Keratinocyte (primary cell): ENCODE measurements at regions not wholly inside any gene's neighbourhood (a gene's known extent, or its start where the extent isn't known, plus 50 kb on each side); places are given as distances from the start of the nearest gene placed in this dataset.

ENCODE experiments used
- DNase-seq: peaks from one replicate; pipeline ENCODE4 v3.0.0-alpha.2; 2011; ENCODE audit warnings: low read depth, missing footprints, low spot score
- FAIRE-seq: peaks from 2 replicates; lab custom pipeline; 2011; peaks lifted over from hg19 to GRCh38; lab: Jason Lieb, UNC
- H2AFZ ChIP-seq: 2 replicates; pipeline ENCODE4 v1.6.0; 2012; ENCODE audit warnings: low read length, control low read depth, inconsistent platforms; ENCODE audit not compliant: control insufficient read depth
- H3K27ac ChIP-seq: 2 replicates; pipeline ENCODE4 v1.5.1; 2011; ENCODE audit warnings: low read length; ENCODE audit not compliant: control insufficient read depth, insufficient read depth
- H3K27me3 ChIP-seq: 3 replicates; pipeline ENCODE4 v1.6.0; 2011; ENCODE audit warnings: low read length; ENCODE audit not compliant: control insufficient read depth, insufficient read depth; ENCODE audit errors: extremely low read depth
- H3K36me3 ChIP-seq, 2 experiments: 2 replicates in 1 of 2; 3 replicates in 1 of 2; pipeline ENCODE4 v1.5.1; 2011; ENCODE audit warnings: low read length in 2 of 2, mild to moderate bottlenecking in 1 of 2; ENCODE audit not compliant: control insufficient read depth in 2 of 2, insufficient read depth in 2 of 2; ENCODE audit errors: extremely low read depth in 1 of 2
- H3K4me1 ChIP-seq: 3 replicates; pipeline ENCODE4 v1.5.1; 2011; ENCODE audit warnings: low read length; ENCODE audit not compliant: control insufficient read depth, insufficient read depth; ENCODE audit errors: extremely low read depth
- H3K4me2 ChIP-seq: 3 replicates; pipeline ENCODE4 v1.6.0; 2011; ENCODE audit warnings: low read depth, low read length; ENCODE audit not compliant: control insufficient read depth, insufficient read depth; ENCODE audit errors: extremely low read depth
- H3K4me3 ChIP-seq, 3 experiments: fragments of 200-600 bp in 1 of 3; sonication (generic) in 1 of 3; 2 replicates in 2 of 3; 3 replicates in 1 of 3; pipeline ENCODE4 v1.5.1; 2011 to 2016; ENCODE audit warnings: low read length in 3 of 3, mild to moderate bottlenecking in 3 of 3, control low read depth in 2 of 3, inconsistent platforms in 1 of 3, low read depth in 1 of 3, mixed read lengths in 1 of 3, mixed run types in 1 of 3, moderate library complexity in 1 of 3; ENCODE audit not compliant: control insufficient read depth in 2 of 3, insufficient read depth in 2 of 3; ENCODE audit errors: extremely low read depth in 1 of 3
- H3K79me2 ChIP-seq: 2 replicates; pipeline ENCODE4 v1.6.0; 2012; ENCODE audit warnings: low read length; ENCODE audit not compliant: control insufficient read depth, insufficient read depth
- H3K9ac ChIP-seq: 3 replicates; pipeline ENCODE4 v1.6.0; 2011; ENCODE audit warnings: low read length; ENCODE audit not compliant: control insufficient read depth, insufficient read depth; ENCODE audit errors: extremely low read depth
- H3K9me1 ChIP-seq: 3 replicates; pipeline ENCODE4 v1.6.0; 2011; ENCODE audit warnings: low read length; ENCODE audit not compliant: control insufficient read depth, insufficient read depth; ENCODE audit errors: extremely low read depth
- H3K9me3 ChIP-seq: 2 replicates; pipeline ENCODE4 v1.5.1; 2012; ENCODE audit warnings: low read depth, low read length; ENCODE audit not compliant: control insufficient read depth
- H4K20me1 ChIP-seq: 3 replicates; pipeline ENCODE4 v1.6.0; 2011; ENCODE audit warnings: low read length; ENCODE audit not compliant: control insufficient read depth, insufficient read depth; ENCODE audit errors: extremely low read depth
- EZH2 ChIP-seq: IDR thresholded peaks from one replicate; pipeline ENCODE4 v1.6.1; 2012; ENCODE audit warnings: inconsistent platforms, mild to moderate bottlenecking, low read length, moderate library complexity
- dilution Hi-C: fragments of 300-500 bp; cut with MboI; formaldehyde crosslinking; loops from one replicate; pipeline ENCODE4 v1.7.0; 2020; ENCODE audit warnings: low sequenced_read_pairs; ENCODE audit not compliant: extremely low pct_ligation_motif_present
- TF ChIP-seq, protein P1 (sequence below), 3 experiments: IDR thresholded peaks in 1 of 3; conservative IDR thresholded peaks in 1 of 3; optimal IDR thresholded peaks in 1 of 3; 2 replicates in 2 of 3; 3 replicates in 1 of 3; pipeline versions ENCODE3 to v1.5.1; 2011; ENCODE audit warnings: low read length in 3 of 3, mild to moderate bottlenecking in 3 of 3, moderate library complexity in 2 of 3, control low read depth in 1 of 3, inconsistent platforms in 1 of 3; ENCODE audit not compliant: insufficient read depth in 2 of 3; ENCODE audit errors: extremely low read depth in 1 of 3

DNA sequence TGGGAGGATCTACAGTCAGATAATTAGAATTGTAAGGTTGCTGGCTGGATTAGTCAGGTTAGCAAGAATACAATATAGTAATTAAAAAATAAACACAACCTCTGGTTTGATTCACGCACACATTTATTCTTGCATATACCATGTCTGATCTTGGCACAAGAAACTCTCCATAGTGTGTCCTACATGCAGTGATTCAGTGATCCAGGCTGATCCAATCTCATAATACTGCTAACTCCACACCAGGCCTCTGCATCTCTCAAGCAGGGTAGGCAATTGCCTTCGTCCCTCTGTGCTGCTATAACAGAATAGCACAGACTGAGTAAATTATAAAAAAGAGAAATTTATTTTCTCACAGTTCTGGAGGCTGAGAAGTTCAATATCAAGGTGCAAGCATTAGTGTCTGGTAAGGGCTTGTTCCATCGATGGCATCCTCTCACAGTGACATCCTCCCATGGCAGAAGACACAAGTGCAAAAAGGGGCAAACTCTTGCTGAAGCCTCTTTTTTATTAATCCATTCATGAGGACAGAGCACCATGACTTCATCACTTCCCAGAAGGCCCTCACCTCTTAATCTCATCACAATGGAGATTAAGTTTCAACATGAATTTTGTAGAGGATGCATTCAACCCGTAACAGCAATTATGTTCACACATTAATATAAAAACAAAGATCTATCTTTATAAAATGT lies 741.0 kb upstream of the NCAM2 start:
- Histone ChIP-seq H3K4me3 (no peak overlapping the region), H4K20me1 (no peaks in the 10 kb centered on the region), H3K27me3 (no peaks in the 10 kb centered on the region), H3K9me3 (no peaks in the 10 kb centered on the region), H2AFZ (no peak overlapping the region), H3K9ac (no peak overlapping the region), H3K9me1 (no peaks in the 10 kb centered on the region), H3K79me2 (no peaks in the 10 kb centered on the region), H3K27ac (no peak overlapping the region), H3K4me1 (no peaks in the 10 kb centered on the region), H3K36me3 (no peaks in the 10 kb centered on the region), H3K4me2 (no peak overlapping the region)
- DNase-seq (no peak), FAIRE-seq (no peak)
- TF ChIP-seq EZH2, result no peak
- TF ChIP-seq, protein P1, sequence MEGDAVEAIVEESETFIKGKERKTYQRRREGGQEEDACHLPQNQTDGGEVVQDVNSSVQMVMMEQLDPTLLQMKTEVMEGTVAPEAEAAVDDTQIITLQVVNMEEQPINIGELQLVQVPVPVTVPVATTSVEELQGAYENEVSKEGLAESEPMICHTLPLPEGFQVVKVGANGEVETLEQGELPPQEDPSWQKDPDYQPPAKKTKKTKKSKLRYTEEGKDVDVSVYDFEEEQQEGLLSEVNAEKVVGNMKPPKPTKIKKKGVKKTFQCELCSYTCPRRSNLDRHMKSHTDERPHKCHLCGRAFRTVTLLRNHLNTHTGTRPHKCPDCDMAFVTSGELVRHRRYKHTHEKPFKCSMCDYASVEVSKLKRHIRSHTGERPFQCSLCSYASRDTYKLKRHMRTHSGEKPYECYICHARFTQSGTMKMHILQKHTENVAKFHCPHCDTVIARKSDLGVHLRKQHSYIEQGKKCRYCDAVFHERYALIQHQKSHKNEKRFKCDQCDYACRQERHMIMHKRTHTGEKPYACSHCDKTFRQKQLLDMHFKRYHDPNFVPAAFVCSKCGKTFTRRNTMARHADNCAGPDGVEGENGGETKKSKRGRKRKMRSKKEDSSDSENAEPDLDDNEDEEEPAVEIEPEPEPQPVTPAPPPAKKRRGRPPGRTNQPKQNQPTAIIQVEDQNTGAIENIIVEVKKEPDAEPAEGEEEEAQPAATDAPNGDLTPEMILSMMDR (optimal IDR thresholded peaks at IDR 0.05 in 1 of 3, IDR thresholded peaks at IDR 0.05 in 1 of 3, conservative IDR thresholded peaks at IDR 0.05 in 1 of 3; ENCODE audit: extremely low read depth in 1 of 3, insufficient read depth in 2 of 3, low read length in 3 of 3), result no peak
- dilution Hi-C loops, result no loop called here

DNA sequence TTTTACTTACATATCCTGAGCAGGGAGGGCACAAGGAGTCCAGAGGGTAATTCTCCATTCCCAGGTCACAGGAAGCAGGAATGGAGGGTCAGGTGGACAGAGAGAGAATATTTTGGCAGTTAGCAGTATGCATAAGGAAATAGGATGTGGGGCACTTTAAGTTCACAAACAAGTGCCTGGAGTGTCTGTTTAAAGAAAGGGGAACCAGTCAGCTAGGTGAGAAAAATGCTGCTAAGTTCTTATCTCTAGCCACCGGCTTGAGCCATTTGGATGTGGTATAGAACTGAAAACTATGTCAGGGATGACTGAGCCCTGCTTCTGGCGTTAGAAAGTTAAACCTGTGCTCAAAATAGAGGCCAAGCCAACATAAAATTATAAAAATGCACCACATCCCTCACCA lies 739.7 kb upstream of the NCAM2 start:
- no peak overlapping the region for H3K4me2 ChIP-seq
- no peaks in the 10 kb centered on the region for H3K79me2 ChIP-seq
- no peaks in the 10 kb centered on the region for H3K36me3 ChIP-seq
- H3K9ac ChIP-seq, result no peak overlapping the region
- no peaks in the 10 kb centered on the region for H4K20me1 ChIP-seq
- no peak for TF ChIP-seq EZH2
- TF ChIP-seq, protein P1 (optimal IDR thresholded peaks at IDR 0.05 in 1 of 3, IDR thresholded peaks at IDR 0.05 in 1 of 3, conservative IDR thresholded peaks at IDR 0.05 in 1 of 3; ENCODE audit: extremely low read depth in 1 of 3, insufficient read depth in 2 of 3, low read length in 3 of 3), result no peak
- no peaks in the 10 kb centered on the region for H3K4me1 ChIP-seq
- H3K27ac ChIP-seq, result no peak overlapping the region
- FAIRE-seq (no peak), DNase-seq (no peak)
- no peaks in the 10 kb centered on the region for H3K9me1 ChIP-seq
- H3K27me3 ChIP-seq, result no peaks in the 10 kb centered on the region
- no peaks in the 10 kb centered on the region for H3K9me3 ChIP-seq
- no peak overlapping the region for H2AFZ ChIP-seq
- dilution Hi-C loops, result no loop called here
- no peak overlapping the region for H3K4me3 ChIP-seq
